Fibroblast of the aortic adventitia (primary cell): ENCODE measurements at regions not wholly inside any gene's neighbourhood (a gene's known extent, or its start where the extent isn't known, plus 50 kb on each side); places are given as distances from the start of the nearest gene placed in this dataset.

ENCODE experiments used
- DNase-seq: peaks from one replicate; pipeline ENCODE4 v3.0.0-alpha.2; 2010; ENCODE audit warnings: low read depth
- H3K4me3 ChIP-seq: 2 replicates; pipeline ENCODE4 v1.5.1; 2011; ENCODE audit warnings: low read depth, mild to moderate bottlenecking, control low read depth, low read length, moderate library complexity
- TF ChIP-seq, protein P1 (sequence below): IDR thresholded peaks from 2 replicates; pipeline ENCODE4 v1.5.1; 2011; ENCODE audit warnings: mild to moderate bottlenecking, low read length, control low read depth, inconsistent platforms; ENCODE audit not compliant: insufficient read depth

DNA sequence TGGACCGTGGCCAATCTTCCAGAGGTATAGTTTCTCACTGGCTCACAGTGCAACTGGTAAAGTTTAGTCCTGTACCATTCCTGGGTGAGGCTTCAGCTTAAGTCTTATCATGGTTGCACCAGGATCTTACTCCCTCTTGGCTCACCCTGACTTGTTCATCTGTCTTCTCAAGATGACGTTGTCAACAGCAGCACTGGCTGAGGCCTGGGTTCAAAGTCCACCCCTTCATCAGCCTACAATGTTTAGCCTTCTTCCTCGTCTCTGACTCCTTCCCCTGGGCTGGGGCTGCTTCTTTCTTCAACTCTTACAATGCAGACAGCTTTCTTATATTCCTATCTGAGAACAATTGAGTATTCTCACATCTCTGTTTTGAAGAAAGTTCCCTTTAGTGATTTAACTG is 311.1 kb upstream of the CLINT1 start:
- DNase-seq = no peak
- no peak overlapping the region for H3K4me3 ChIP-seq
- TF ChIP-seq, protein P1, sequence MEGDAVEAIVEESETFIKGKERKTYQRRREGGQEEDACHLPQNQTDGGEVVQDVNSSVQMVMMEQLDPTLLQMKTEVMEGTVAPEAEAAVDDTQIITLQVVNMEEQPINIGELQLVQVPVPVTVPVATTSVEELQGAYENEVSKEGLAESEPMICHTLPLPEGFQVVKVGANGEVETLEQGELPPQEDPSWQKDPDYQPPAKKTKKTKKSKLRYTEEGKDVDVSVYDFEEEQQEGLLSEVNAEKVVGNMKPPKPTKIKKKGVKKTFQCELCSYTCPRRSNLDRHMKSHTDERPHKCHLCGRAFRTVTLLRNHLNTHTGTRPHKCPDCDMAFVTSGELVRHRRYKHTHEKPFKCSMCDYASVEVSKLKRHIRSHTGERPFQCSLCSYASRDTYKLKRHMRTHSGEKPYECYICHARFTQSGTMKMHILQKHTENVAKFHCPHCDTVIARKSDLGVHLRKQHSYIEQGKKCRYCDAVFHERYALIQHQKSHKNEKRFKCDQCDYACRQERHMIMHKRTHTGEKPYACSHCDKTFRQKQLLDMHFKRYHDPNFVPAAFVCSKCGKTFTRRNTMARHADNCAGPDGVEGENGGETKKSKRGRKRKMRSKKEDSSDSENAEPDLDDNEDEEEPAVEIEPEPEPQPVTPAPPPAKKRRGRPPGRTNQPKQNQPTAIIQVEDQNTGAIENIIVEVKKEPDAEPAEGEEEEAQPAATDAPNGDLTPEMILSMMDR = no peak

DNA sequence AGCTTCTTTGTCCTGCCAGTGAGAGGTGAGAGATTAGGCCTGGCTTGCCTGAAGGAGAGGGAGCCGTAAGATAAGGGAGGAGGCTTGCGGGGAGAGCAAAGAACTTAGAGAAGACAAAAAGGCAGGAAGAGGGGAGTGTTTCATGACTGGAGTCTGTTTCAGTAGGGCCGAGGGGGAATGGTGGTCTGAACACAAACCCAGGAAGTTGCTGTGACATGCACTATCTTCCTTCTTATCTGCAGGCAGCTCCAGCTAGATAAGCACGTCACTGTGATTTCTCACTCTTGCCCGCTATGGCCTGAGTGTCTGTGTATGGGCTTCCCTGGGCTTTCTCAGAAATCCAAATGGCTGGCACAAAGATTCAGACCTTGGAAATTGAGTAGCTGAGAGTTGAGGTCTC is 307.5 kb upstream of the CLINT1 start:
- no peak overlapping the region for H3K4me3 ChIP-seq
- no peak for DNase-seq
- TF ChIP-seq, protein P1 = no peak

DNA sequence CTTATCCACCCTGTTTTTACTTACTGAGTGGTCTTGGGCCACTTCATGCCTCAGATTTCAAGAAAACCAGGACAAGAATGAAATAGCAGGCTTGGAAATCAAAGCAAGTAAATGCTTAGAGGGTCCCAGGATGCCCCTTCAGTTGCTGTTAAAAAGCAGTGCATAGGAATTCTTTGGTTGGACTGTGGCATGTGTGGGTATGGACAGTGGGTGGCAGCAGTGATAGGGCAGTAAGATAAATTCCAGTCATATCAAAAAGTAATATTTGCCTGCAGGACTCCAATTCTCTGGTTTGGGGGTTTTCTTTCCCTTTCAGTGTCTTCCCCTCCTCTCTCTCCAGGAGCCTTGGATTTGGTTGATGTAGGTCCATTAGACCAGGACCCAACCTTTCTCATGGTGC is 306.7 kb upstream of the CLINT1 start:
- DNase-seq = no peak
- no peak overlapping the region for H3K4me3 ChIP-seq
- TF ChIP-seq, protein P1 = peak; percentile 2

DNA sequence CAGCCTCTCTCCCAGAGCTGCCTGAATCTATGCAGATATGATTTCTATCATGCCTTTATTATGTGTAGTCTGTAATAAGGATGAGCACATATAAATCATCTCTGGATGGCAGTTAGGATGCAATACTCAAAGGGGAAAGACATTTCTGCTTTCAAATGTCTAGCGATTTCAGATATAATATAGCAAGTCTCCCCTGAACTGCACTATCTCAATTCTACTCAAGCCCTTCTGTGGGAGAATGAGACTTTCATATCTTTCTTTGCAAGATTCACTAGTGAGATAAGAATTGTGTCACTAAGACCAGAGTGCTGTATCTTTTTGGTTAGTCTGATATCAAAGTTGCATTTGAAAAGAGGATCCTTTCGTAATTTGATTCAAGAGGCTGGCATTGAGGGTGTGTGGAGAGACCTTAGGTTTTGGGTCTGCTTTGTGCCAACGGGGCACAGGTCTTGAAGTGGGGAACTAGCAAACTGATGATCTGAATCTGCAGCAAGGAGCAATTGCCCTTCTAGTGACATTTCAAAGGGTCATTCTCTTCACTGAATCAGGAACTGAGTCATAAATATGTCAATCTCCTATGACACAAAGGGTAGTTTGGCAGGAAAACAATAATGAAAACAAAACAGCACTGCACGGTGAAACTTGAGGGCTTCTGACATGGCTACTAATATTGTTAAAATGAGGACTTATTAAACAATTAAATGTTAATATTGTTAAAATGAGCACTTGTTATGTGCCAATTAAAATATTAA is 305.5 kb upstream of the CLINT1 start:
- no peak overlapping the region for H3K4me3 ChIP-seq
- DNase-seq = no peak
- TF ChIP-seq, protein P1 = no peak

DNA sequence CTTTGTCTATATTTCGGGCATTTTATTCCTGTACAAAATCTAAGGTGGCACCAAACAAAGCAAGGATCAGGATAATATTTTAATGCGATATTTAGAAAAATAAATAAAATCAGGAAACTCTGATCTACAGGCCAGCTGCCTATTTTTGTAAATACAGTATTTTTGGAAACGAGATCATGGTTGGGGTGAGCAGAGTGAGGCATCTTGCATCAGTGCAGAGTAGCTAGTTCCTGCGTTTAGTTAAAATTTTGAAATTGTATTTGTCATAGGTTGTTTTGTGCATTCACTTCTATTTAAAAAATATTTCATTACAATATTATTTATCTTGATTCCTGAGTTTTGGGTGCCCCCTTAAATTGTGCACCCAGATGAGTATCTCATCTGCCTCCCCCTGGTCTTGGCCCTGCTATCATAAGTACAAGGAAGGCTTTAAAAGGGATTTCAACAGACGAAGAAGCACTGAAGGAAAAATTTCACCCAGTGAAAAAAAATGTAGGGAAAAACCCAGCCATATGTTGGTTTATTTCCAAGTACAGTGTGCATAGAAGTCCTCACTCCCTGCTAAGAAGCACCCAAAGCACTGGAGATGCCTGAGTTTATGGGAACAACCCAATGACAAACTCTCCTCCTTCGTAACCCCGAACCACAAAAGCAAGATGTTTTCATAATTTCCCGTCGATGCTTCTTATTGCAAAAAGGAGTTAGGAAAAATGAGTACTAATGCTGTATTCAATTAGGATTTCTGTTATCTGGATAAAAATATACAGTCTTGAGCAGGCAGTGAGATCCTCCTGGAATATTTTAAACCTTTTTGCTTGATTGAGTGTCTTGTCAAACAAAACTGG is 304.7 kb upstream of the CLINT1 start:
- DNase-seq = no peak
- no peak overlapping the region for H3K4me3 ChIP-seq
- TF ChIP-seq, protein P1 = no peak

DNA sequence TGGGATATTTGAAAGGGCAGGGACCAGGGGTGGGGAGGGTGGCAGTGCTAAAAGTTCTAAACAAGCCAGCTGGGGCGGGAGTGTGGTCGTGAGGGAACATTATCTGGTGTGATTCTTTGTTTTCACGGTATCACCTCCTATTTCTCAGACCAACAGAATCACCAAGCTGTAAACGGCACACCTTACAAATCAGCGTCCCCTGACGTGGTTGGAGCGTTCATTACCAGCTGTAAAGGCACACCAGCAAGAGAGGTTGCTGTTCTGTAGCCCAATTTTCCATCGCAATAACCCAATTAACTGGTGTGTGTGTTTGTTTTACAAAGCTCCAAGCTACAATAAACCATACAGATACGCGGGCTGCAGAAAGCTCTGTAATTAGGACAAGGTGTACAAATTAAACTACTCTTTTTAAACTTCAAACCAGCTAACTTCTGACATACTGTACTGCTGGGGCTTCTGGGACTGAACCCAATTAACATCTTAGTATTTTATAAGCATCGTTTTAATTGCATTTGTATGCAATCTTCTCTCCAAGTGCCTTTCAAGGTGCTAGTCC is 303.6 kb upstream of the CLINT1 start:
- TF ChIP-seq, protein P1 = no peak
- no peak for DNase-seq
- no peak overlapping the region for H3K4me3 ChIP-seq
